ENCODE measurements at regions not wholly inside any gene's neighbourhood (a gene's known extent, or its start where the extent isn't known, plus 50 kb on each side); places are given as distances from the start of the nearest gene placed in this dataset.

- Histone ChIP-seq H3K9me3 (no peaks in the 10 kb centered on the region), H3K27me3 (ENCODE audit: insufficient read depth in 3 of 3, low read length in 2 of 3) (peaks cover 0 to 1% (median 0%) of the 10 kb centered on the region in 3 donors), H3K4me1 (no peaks in the 10 kb centered on the region), H3K4me3 (no peak overlapping the region), H3K27ac (no peak overlapping the region), H3K36me3 (ENCODE audit: insufficient read depth in 1 of 2, low read depth in 1 of 2) (no peaks in the 10 kb centered on the region)
- TF ChIP-seq CTCF (IDR thresholded peaks at IDR 0.05): no peak
- no peak for DNase-seq
- no peak for ATAC-seq
- 75 to 81% (median 78%) methylated on average over 11 to 12 of the region's 12 CpGs for WGBS, 3 donors
- intact Hi-C loops (cut with DNase I): no loop called here
Measured at GRCh38 chr5:2184563-2185540, 302.1 kb upstream of the IRX4 start.

- Histone ChIP-seq H3K27ac (no peak overlapping the region), H3K4me3 (no peak overlapping the region), H3K27me3 (ENCODE audit: insufficient read depth in 3 of 3, low read length in 2 of 3) (peaks cover 0 to 1% (median 0%) of the 10 kb centered on the region in 3 donors), H3K4me1 (no peaks in the 10 kb centered on the region), H3K36me3 (ENCODE audit: insufficient read depth in 1 of 2, low read depth in 1 of 2) (no peaks in the 10 kb centered on the region), H3K9me3 (no peaks in the 10 kb centered on the region)
- DNase-seq: no peak
- intact Hi-C loops (cut with DNase I): no loop called here
- 60 to 67% (median 67%) methylated on average over 5 of the region's 5 CpGs for WGBS, 3 donors
- ATAC-seq: no peak
- no peak for TF ChIP-seq CTCF (IDR thresholded peaks at IDR 0.05)
Measured at GRCh38 chr5:2184026-2184366, 301.3 kb upstream of the IRX4 start.

GRCh38 chr5:2183154-2184025 lies 300.7 kb upstream of the IRX4 start:
- H3K4me1 ChIP-seq: no peaks in the 10 kb centered on the region
- no peak for DNase-seq
- ATAC-seq: no peak
- no peak for TF ChIP-seq CTCF (IDR thresholded peaks at IDR 0.05)
- no peak overlapping the region for H3K27ac ChIP-seq
- H3K36me3 ChIP-seq (ENCODE audit: insufficient read depth in 1 of 2, low read depth in 1 of 2): no peaks in the 10 kb centered on the region
- peaks cover 0 to 1% (median 0%) of the 10 kb centered on the region in 3 donors for H3K27me3 ChIP-seq (ENCODE audit: insufficient read depth in 3 of 3, low read length in 2 of 3)
- WGBS, 3 donors: 66 to 72% (median 69%) methylated on average over 17 of the region's 17 CpGs
- no peak overlapping the region for H3K4me3 ChIP-seq
- intact Hi-C loops (cut with DNase I): no loop called here
- H3K9me3 ChIP-seq: no peaks in the 10 kb centered on the region

- intact Hi-C loops (cut with DNase I): no loop called here
- no peak for ATAC-seq
- WGBS, 3 donors: 85 to 93% (median 88%) methylated on average over 5 of the region's 5 CpGs
- TF ChIP-seq CTCF (IDR thresholded peaks at IDR 0.05): no peak
- DNase-seq: no peak
- Histone ChIP-seq H3K9me3 (no peaks in the 10 kb centered on the region), H3K4me1 (no peaks in the 10 kb centered on the region), H3K27me3 (ENCODE audit: insufficient read depth in 3 of 3, low read length in 2 of 3) (peaks cover 0 to 1% (median 0%) of the 10 kb centered on the region in 3 donors), H3K27ac (no peak overlapping the region), H3K36me3 (ENCODE audit: insufficient read depth in 1 of 2, low read depth in 1 of 2) (no peaks in the 10 kb centered on the region), H3K4me3 (no peak overlapping the region)
Measured at GRCh38 chr5:2182020-2182419, 299.3 kb upstream of the IRX4 start.
